HepG2 (cell line): ENCODE measurements at regions not wholly inside any gene's neighbourhood (a gene's known extent, or its start where the extent isn't known, plus 50 kb on each side); places are given as distances from the start of the nearest gene placed in this dataset.

ENCODE experiments used
- KDM4B ChIP-seq: sonication (generic); formaldehyde crosslinking; IDR thresholded peaks from 2 replicates; pipeline ENCODE4 v1.4.0; 2020; ENCODE audit warnings: missing genetic modification reagents
- NFKB2 ChIP-seq: sonication (generic); formaldehyde crosslinking; IDR thresholded peaks from 2 replicates; pipeline ENCODE4 v1.4.0; 2020; ENCODE audit warnings: missing genetic modification reagents, borderline replicate concordance
- SALL1 ChIP-seq: sonication (generic); formaldehyde crosslinking; IDR thresholded peaks from 2 replicates; pipeline ENCODE4 v1.8.0; 2022; ENCODE audit warnings: mild to moderate bottlenecking, missing genetic modification reagents
- ZFP36 ChIP-seq: fragments of 150-350 bp; IDR thresholded peaks from 2 replicates; pipeline ENCODE4 v1.6.1; 2018; ENCODE audit warnings: borderline replicate concordance, low read length, low read depth; ENCODE audit not compliant: partially characterized antibody
- ZNF383 ChIP-seq: sonication (generic); formaldehyde crosslinking; IDR thresholded peaks from 2 replicates; pipeline ENCODE4 v1.4.0; 2020; ENCODE audit warnings: missing genetic modification reagents, mild to moderate bottlenecking, borderline replicate concordance
- ZNF460 ChIP-seq: sonication (generic); formaldehyde crosslinking; IDR thresholded peaks from 2 replicates; pipeline ENCODE4 v1.5.1; 2020; ENCODE audit warnings: missing genetic modification reagents, mild to moderate bottlenecking, borderline replicate concordance
- ZNF567 ChIP-seq: sonication (generic); formaldehyde crosslinking; IDR thresholded peaks from 2 replicates; pipeline ENCODE4 v1.8.1; 2023; ENCODE audit warnings: mild to moderate bottlenecking, missing genetic modification reagents, borderline replicate concordance
- ZNF740 ChIP-seq: sonication (generic); formaldehyde crosslinking; IDR thresholded peaks from 2 replicates; pipeline ENCODE4 v1.4.0; 2020; ENCODE audit warnings: missing genetic modification reagents
- ZNF777 ChIP-seq: sonication (generic); formaldehyde crosslinking; IDR thresholded peaks from 2 replicates; pipeline ENCODE4 v1.4.0; 2020; ENCODE audit warnings: missing genetic modification reagents
- ZSCAN30 ChIP-seq: sonication (generic); formaldehyde crosslinking; IDR thresholded peaks from 2 replicates; pipeline ENCODE4 v1.5.0; 2020; ENCODE audit warnings: mild to moderate bottlenecking, missing genetic modification reagents

GRCh38 chr16:16908077-16908476 is 529.1 kb downstream of the NPIPA7 start:
- no peak for TF ChIP-seq ZNF740 (CRISPR knock-in tag)
- no peak for TF ChIP-seq SALL1 (CRISPR knock-in tag)
- no peak for TF ChIP-seq ZFP36
- TF ChIP-seq ZNF460, result no peak
- no peak for TF ChIP-seq ZNF777
- TF ChIP-seq NFKB2 (CRISPR knock-in tag), result no peak
- no peak for TF ChIP-seq ZNF383 (CRISPR knock-in tag)
- TF ChIP-seq KDM4B (CRISPR knock-in tag), result no peak
- no peak for TF ChIP-seq ZSCAN30 (CRISPR knock-in tag)
- no peak for TF ChIP-seq ZNF567
